ENCODE measurements at regions not wholly inside any gene's neighbourhood (a gene's known extent, or its start where the extent isn't known, plus 50 kb on each side); places are given as distances from the start of the nearest gene placed in this dataset.

- TF ChIP-seq CTCF (IDR thresholded peaks at IDR 0.05) (no peak), EP300 (IDR thresholded peaks at IDR 0.05) (no peak), POLR2A (IDR thresholded peaks at IDR 0.05) (no peak)
- WGBS, 2 donors, result 52 to 88% methylated on average over 1 of the region's 1 CpG
- H3K4me1 ChIP-seq, result no peaks in the 10 kb centered on the region
- H3K4me3 ChIP-seq, result no peak overlapping the region
- peaks cover 0 to 21% of the 10 kb centered on the region in 2 donors for H3K27me3 ChIP-seq
- H3K36me3 ChIP-seq, result no peaks in the 10 kb centered on the region
- no peaks in the 10 kb centered on the region for H3K9me3 ChIP-seq
- H3K27ac ChIP-seq, result no peak overlapping the region
- no peak for DNase-seq (ENCODE audit: low spot score in 2 of 2)
Observed at GRCh38 chrX:130974323-130974722, 71.3 kb upstream of the ENOX2 start.

DNA sequence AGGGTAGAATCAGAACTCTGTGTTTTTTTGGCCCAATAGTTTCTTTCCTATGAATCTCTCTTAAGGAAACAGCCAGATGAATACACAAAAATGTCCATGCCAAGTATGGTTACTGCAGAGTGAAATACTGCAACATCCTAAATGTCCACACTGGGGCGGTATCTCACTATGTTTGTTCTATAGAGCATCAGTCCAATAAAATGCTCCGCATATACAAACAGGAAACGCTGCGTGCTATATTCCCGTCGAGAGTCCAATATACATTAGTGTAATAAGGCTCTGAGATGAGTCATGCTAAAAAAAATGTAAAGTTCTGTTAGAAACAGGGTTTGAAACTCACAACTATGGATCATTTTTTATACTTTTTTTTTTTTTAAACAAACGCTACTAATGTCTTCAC lies 72.9 kb upstream of the ENOX2 start:
- WGBS, 2 donors, result 3 to 8% methylated on average over 7 of the region's 7 CpGs
- DNase-seq (ENCODE audit: low spot score in 2 of 2), result peak in 1 of 2 donors; percentile 16
- Histone ChIP-seq H3K9me3 (no peaks in the 10 kb centered on the region), H3K4me3 (no peak overlapping the region), H3K4me1 (no peaks in the 10 kb centered on the region), H3K36me3 (no peaks in the 10 kb centered on the region), H3K27ac (no peak overlapping the region), H3K27me3 (peaks cover 0 to 21% of the 10 kb centered on the region in 2 donors)
- TF ChIP-seq POLR2A (IDR thresholded peaks at IDR 0.05) (no peak), CTCF (IDR thresholded peaks at IDR 0.05) (peak; percentile 16 to 48 (median 32)), EP300 (IDR thresholded peaks at IDR 0.05) (no peak)

- no peak for DNase-seq (ENCODE audit: low spot score in 2 of 2)
- TF ChIP-seq EP300 (IDR thresholded peaks at IDR 0.05) (no peak), CTCF (IDR thresholded peaks at IDR 0.05) (no peak), POLR2A (IDR thresholded peaks at IDR 0.05) (no peak)
- no peaks in the 10 kb centered on the region for H3K36me3 ChIP-seq
- no peaks in the 10 kb centered on the region for H3K9me3 ChIP-seq
- no peaks in the 10 kb centered on the region for H3K4me1 ChIP-seq
- peaks cover 0 to 16% of the 10 kb centered on the region in 2 donors for H3K27me3 ChIP-seq
- no peak overlapping the region for H3K27ac ChIP-seq
- H3K4me3 ChIP-seq, result no peak overlapping the region
- WGBS, 2 donors, result 74 to 81% methylated on average over 2 of the region's 2 CpGs
Observed at GRCh38 chrX:130981836-130982235, 76.3 kb upstream of the ARHGAP36 start.

- H3K4me1 ChIP-seq, result no peaks in the 10 kb centered on the region
- peaks cover 0 to 18% of the 10 kb centered on the region in 2 donors for H3K27me3 ChIP-seq
- H3K4me3 ChIP-seq, result no peak overlapping the region
- WGBS, 2 donors, result 46 to 50% methylated on average over 4 of the region's 4 CpGs
- no peaks in the 10 kb centered on the region for H3K9me3 ChIP-seq
- DNase-seq (ENCODE audit: low spot score in 2 of 2), result no peak
- H3K36me3 ChIP-seq, result no peaks in the 10 kb centered on the region
- TF ChIP-seq EP300 (IDR thresholded peaks at IDR 0.05) (no peak), POLR2A (IDR thresholded peaks at IDR 0.05) (no peak), CTCF (IDR thresholded peaks at IDR 0.05) (no peak)
- no peak overlapping the region for H3K27ac ChIP-seq
Observed at GRCh38 chrX:130984782-130985181, 73.4 kb upstream of the ARHGAP36 start.

- Histone ChIP-seq H3K27ac (no peak overlapping the region), H3K9me3 (no peaks in the 10 kb centered on the region), H3K36me3 (no peaks in the 10 kb centered on the region), H3K4me1 (no peaks in the 10 kb centered on the region), H3K4me3 (no peak overlapping the region), H3K27me3 (peaks cover 0 to 35% of the 10 kb centered on the region in 2 donors)
- WGBS, 2 donors, result 76 to 93% methylated on average over 4 of the region's 4 CpGs
- DNase-seq (ENCODE audit: low spot score in 2 of 2), result no peak
- TF ChIP-seq EP300 (IDR thresholded peaks at IDR 0.05), result no peak
- TF ChIP-seq CTCF (IDR thresholded peaks at IDR 0.05), result no peak
- TF ChIP-seq POLR2A (IDR thresholded peaks at IDR 0.05), result no peak
Observed at GRCh38 chrX:130987241-130987640, 70.9 kb upstream of the ARHGAP36 start.
